Stimulated activated CD8-positive, alpha-beta memory T cell treated with anti-CD3 and anti-CD28 coated beads, Interleukin-12 subunit alpha, Interleukin-12 subunit beta, amount 100 ng/mL, for 4 hours (primary cell): ENCODE measurements at regions not wholly inside any gene's neighbourhood (a gene's known extent, or its start where the extent isn't known, plus 50 kb on each side); places are given as distances from the start of the nearest gene placed in this dataset.

ENCODE experiments used
- DNase-seq: peaks from one replicate; pipeline ENCODE4 v3.0.0-alpha.2; 2020; ENCODE audit warnings: low read depth

DNA sequence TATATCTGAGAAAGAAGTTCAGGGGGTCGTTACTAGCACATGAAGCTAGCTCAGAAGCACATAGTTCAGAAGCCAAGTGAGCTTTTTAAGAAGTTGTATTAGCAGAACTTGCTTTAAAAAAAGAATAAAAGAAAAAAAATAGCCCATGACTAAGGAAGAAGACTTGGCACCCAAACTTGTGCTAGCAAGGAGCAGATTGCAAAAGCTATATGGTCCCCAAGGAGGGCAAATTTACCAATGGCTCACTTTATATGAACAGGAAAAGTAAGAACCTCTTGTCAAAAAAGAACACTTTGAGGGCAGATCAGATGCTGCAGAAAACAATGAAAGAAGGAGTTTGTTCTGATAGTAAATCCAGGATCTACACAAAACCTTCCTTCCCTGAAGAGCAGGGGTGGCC is 486.5 kb upstream of the ACVR2A start:
- no peak for DNase-seq

- DNase-seq = no peak
Observed at GRCh38 chr2:147356157-147356556, 488.7 kb upstream of the ACVR2A start.

- no peak for DNase-seq
Observed at GRCh38 chr2:147355706-147356105, 489.1 kb upstream of the ACVR2A start.

DNA sequence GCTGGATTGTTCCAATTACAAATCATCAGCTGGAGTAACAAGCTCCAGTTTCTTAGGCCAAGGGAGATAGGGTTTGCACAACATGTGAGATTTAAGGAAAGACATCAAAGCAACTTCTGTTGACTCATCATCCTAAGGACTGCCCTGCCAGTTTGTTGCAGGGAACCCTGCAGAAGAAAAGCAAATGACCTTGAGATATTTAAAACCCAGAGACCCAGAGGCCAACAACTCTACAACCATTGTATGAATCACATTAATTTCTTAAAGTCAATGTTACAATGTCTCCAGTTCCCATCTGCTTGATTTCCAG is 491.8 kb upstream of the ACVR2A start:
- DNase-seq = no peak

- no peak for DNase-seq
Observed at GRCh38 chr2:147352264-147353071, 492.4 kb upstream of the ACVR2A start.

GRCh38 chr2:147351784-147352183 is 493.0 kb upstream of the ACVR2A start:
- DNase-seq = no peak

DNA sequence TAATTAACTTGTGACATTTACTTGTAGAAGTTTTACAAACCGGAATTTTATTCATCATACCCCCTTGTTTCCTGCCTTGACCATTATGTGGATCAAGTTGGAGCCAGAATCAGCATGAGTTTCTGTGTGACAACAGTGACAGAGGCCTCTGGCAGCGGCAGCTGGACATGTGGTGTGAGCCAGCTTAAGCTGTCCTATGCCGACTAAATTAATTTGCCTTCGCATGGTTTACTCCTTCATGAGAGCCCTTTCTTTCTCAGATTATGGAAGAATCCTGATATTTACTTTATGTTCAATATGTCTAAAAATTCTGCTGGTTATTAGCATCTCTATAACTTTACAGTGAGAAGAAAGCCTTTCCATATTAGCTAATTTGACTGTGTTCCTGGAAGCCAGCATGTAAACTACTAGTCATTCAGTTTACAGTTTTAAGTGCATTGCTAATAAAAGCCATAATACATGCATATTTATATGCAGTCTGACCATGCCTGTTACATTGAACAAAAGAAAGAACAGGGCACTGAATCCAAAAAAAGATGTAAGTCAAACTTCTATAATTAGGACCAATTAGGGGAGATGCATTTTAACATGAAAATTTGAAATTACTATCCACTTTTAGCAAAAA is 495.8 kb upstream of the ACVR2A start:
- no peak for DNase-seq

DNA sequence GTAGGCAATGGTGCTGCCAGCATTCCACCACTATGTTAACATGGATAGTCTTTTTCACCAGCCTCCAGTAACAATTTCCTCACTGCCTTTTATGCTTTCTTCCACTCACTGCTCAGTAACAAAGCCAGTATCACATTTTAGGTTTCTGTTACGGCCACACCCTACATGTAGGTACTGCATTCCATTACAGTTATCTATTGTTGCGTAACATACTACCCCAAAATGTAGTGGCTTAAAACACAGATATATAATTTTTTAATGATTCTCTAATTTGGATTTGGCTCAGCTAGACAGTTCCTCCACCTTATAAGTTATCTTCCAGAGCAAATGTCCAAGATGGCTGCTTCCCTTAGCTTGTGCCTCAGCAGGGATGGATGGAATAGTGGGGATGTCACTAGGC is 498.7 kb upstream of the ACVR2A start:
- DNase-seq = no peak

DNA sequence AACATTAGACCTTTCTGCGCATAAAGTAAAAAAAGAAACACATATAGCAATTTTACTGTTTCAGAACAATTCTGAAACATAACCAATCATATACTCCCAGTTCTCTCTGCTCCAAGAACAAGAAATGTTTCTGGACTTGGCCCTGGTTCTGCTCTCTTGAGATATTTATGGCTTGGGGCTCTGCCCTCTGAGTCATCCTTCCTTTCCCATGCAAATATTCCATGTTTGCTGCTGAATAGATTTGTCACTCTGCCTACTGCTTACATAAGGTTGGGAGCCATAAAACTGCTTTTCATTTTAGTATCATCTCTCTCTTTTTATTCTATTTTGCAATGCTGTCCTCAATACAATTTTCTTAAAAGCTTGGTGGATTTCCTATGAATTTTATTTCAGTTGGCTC is 499.6 kb upstream of the ACVR2A start:
- no peak for DNase-seq

DNA sequence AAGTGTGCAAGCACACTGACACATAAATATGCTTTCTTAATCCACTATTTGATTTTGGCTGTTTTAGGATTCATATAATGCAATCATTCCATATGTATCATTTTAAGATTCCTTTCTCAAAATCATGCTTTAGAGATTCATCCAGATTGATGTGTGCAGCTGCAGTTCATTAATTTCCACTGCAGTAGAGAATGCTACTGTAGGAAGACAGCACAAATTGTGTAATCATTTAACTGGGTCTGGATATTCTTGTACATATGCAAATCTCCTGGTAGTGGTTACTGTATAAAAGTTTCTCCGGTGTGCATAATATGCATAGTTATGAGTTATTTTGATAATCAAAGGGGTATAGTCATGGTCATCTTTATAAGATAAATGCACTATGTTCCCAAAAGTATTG is 502.5 kb upstream of the ACVR2A start:
- no peak for DNase-seq

DNA sequence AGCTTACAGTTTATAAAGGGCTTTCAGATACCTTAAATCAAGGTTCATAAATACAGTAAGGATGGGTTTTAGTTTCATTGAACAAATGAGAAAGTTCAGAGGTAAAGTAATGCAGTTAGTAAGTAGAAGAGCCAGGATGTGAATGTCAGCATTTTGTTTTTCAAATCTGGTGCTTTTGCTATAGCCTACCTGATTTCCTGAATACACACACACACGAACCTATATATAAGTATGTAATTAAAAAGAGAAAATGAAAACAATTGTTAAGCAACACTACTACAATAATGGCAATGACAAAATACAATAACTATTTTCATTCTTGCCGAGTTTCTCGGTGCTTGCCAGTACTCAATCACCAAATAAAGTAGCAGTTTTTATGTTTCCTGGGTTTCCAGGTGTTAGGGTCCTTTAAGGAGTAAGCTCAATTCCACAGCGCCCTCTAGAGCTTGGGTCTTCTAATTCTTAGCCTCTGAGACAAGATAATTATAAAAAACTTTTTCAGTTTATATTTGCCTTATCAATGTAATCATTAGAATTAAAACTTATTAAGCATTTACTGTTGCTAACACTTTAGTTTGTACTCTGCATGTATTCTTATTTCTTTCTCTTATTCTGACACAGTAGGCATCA is 512.9 kb upstream of the ACVR2A start:
- no peak for DNase-seq

DNA sequence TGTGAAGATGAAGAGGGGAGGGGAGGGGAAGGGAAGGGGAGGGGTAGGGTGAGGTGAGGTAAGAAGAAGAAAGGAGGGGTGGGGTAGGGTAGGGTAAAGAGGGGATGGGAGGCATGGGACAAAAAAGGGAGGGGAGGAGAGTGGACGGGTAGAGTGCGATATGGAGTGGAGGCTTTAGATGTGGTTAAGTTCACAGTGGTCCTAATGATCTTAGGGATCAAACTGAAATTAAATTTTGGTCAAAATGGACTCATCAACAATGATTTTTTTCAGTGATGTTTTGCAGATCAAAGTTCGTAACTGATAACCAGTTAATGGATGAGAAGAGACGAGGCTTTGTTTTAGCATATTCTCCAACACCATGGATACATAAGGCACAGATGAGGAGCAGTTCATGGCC is 513.9 kb upstream of the ACVR2A start:
- DNase-seq = no peak

GRCh38 chr2:147327613-147328012 is 517.2 kb upstream of the ACVR2A start:
- no peak for DNase-seq

DNA sequence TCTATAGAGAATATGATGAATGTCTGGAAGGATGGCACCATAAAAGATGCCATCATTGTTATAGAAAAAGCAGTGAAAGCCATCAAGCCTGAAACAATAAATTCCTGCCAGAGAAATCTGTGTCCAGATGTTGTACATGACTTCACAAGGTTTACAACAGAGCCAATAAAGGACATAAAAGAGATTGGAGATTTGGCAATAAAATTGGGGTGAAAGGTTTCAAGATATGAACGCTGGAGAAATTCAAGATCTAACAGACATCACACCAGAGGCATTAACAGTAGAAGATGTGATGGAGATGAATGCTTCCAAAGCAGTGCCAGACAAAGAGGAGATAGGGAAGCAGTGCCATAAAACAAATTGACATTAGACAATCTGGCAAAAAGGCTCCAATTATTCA is 518.8 kb upstream of the ACVR2A start:
- no peak for DNase-seq

DNA sequence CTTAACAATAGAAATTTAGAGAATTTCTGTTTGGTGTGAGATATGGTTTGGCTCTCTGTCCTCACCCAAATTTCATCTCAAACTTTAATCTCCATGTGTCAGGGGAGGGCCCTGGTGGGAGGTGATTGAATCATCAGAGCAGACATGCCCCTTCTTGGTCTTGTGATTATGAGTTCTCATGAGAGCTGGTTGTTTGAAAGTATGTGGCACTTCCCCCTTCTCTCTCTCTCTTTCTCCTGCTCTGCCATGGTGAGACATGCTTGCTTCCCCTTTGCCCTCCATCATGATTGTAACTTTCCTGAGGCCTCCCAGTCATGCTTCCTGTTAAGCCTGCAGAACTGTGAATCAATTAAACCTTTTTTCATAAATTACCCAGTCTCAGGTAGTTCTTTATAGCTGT is 524.7 kb upstream of the ACVR2A start:
- no peak for DNase-seq

DNA sequence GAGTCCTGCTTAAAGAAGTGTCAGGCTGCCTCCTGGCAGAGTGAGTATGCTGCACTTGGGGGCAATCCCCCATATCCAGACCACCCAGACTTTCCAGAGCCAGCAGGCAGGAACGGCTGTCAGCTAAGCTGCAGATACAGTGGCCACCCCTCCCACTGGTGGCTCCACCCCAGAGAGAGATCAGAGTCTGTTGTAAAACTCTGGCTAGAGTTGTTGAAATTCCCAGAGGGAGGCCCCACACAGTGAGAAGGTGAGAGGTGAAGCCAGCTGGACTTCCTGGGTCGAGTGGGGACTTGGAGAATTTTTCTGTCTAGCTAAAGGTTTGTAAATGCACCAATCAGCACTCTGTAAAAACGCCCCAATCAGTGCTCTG is 533.8 kb upstream of the ACVR2A start:
- DNase-seq = no peak

- DNase-seq = no peak
Observed at GRCh38 chr2:147310335-147311057, 534.3 kb upstream of the ACVR2A start.

DNA sequence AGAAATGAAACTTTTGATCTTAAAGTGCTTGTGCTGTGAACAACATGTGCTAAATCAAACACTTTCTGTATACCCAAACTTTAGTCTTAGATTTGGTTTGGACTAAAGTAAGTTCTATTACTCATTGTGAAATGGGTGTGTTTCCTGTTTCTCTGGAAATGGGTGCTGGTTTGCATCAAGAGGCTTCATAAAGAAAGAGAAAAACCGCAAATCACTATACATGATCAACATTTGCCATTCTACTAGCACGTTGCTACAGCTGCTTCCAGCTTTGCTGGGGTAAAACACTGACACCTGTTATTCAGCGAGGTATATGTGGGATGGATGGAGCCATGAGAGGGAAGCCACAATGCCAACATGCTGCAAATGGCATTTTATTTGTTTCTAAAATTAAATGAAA is 547.0 kb upstream of the ACVR2A start:
- no peak for DNase-seq

- no peak for DNase-seq
Observed at GRCh38 chr2:147294825-147295392, 549.9 kb upstream of the ACVR2A start.

GRCh38 chr2:147293991-147294824 is 550.6 kb upstream of the ACVR2A start:
- DNase-seq = no peak

GRCh38 chr2:147288131-147288530 is 556.7 kb upstream of the ACVR2A start:
- DNase-seq = no peak

DNA sequence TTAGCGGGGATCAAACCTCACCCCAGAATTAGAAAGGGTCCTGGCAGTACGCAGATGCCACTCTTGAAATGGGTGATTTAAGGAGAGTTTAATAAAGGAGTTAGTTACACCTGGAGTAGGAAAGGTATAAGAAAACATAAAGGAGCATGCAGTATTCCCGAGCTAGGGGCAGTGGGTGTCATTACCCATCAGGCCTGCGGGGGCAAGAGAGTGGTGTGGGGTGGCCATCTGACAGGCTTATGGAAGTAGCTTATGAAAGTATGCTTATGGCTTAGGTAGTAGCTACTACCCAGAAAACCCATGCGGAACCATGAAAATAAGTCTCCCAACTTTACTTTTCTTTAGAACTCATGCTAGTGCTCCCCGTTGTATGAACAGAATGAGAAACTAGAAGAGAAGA is 568.9 kb upstream of the ACVR2A start:
- DNase-seq = no peak
